Fibroblast of lung (primary cell): ENCODE measurements at regions not wholly inside any gene's neighbourhood (a gene's known extent, or its start where the extent isn't known, plus 50 kb on each side); places are given as distances from the start of the nearest gene placed in this dataset.

Experiments used
- CTCF ChIP-seq, 2 donors: IDR thresholded peaks in 1 of 2; conservative IDR thresholded peaks in 1 of 2; 1 replicate in 1 of 2; 2 replicates in 1 of 2; pipeline ENCODE4 v1.5.1; 2011 to 2012; ENCODE audit warnings: low read length in 2 of 2, control low read depth in 1 of 2, inconsistent platforms in 1 of 2, low read depth in 1 of 2, mild to moderate bottlenecking in 1 of 2
- EZH2 ChIP-seq: IDR thresholded peaks from 2 replicates; pipeline ENCODE4 v1.5.1; 2012; ENCODE audit warnings: low read length, control low read depth, mild to moderate bottlenecking; ENCODE audit errors: missing control alignments

GRCh38 chr10:9800571-9800970 is 1217.1 kb upstream of the CELF2 start:
- TF ChIP-seq CTCF (conservative IDR thresholded peaks at IDR 0.05 in 1 of 2, IDR thresholded peaks at IDR 0.05 in 1 of 2; ENCODE audit: low read depth in 1 of 2, low read length in 2 of 2) (no peak), EZH2 (no peak)
